PC-3 (cell line): ENCODE measurements at regions not wholly inside any gene's neighbourhood (a gene's known extent, or its start where the extent isn't known, plus 50 kb on each side); places are given as distances from the start of the nearest gene placed in this dataset.

ENCODE experiments used
- ATAC-seq: fragments of 200-7000 bp; cut with Tn5 transposase; 2 replicates; pipeline ENCODE4 v1.9.1; 2020; ENCODE audit warnings: mild to moderate bottlenecking, moderate library complexity
- BruUV-seq: library from RNA; stranded (reverse); fragments of 400-500 nt; replicated peaks from 2 replicates; lab custom pipeline; 2021; lab: Mats Ljungman, UMichigan
- CTCF ChIA-PET: fragments of 300-600 bp; sonication (Branson Sonifier 250); formaldehyde crosslinking; loops from one replicate; lab custom pipeline; 2022; ENCODE audit warnings: antibody characterized with exemption; lab: Charles Lee
- POLR2A ChIA-PET: fragments of 300-600 bp; sonication (Branson Sonifier 250); formaldehyde crosslinking; loops from one replicate; lab custom pipeline; 2022; ENCODE audit warnings: antibody characterized with exemption; ENCODE audit not compliant: unreplicated experiment; lab: Charles Lee
- DNase-seq: peaks from one replicate; pipeline ENCODE4 v3.0.0-alpha.2; 2015
- H2AFZ ChIP-seq: fragments of 300-600 bp; sonication (generic); 2 replicates; pipeline ENCODE4 v1.6.0; 2016; ENCODE audit warnings: antibody characterized with exemption, low read length
- H3F3A ChIP-seq: fragments of 300-600 bp; sonication (generic); one replicate; pipeline ENCODE4 v1.6.0; 2017; ENCODE audit warnings: antibody characterized with exemption, low read length, control low read depth, mild to moderate bottlenecking; ENCODE audit not compliant: unreplicated experiment
- H3K27ac ChIP-seq: fragments of 300-600 bp; sonication (generic); 2 replicates; pipeline ENCODE4 v1.5.1; 2016; ENCODE audit warnings: mild to moderate bottlenecking, low read length
- H3K27me3 ChIP-seq: fragments of 300-600 bp; sonication (generic); 2 replicates; pipeline ENCODE4 v1.6.1; 2016; ENCODE audit warnings: low read length, mixed read lengths
- H3K36me3 ChIP-seq: fragments of 300-600 bp; sonication (generic); 2 replicates; pipeline ENCODE4 v1.6.1; 2016; ENCODE audit warnings: low read depth, mixed run types, low read length, mixed read lengths
- H3K4me1 ChIP-seq: fragments of 300-600 bp; sonication (generic); 2 replicates; pipeline ENCODE4 v1.5.1; 2016; ENCODE audit warnings: low read length; ENCODE audit not compliant: insufficient read depth
- H3K4me2 ChIP-seq: fragments of 300-600 bp; sonication (generic); 2 replicates; pipeline ENCODE4 v1.6.0; 2016; ENCODE audit warnings: low read length
- H3K4me3 ChIP-seq: fragments of 300-600 bp; sonication (generic); 2 replicates; pipeline ENCODE4 v1.5.1; 2016; ENCODE audit warnings: mild to moderate bottlenecking, low read length, mixed read lengths
- H3K79me2 ChIP-seq: fragments of 300-600 bp; sonication (generic); 2 replicates; pipeline ENCODE4 v1.6.1; 2017; ENCODE audit warnings: low read length, mixed read lengths
- H3K9ac ChIP-seq: fragments of 300-600 bp; sonication (generic); 2 replicates; pipeline ENCODE4 v1.6.0; 2016; ENCODE audit warnings: mild to moderate bottlenecking, low read length
- H3K9me2 ChIP-seq: fragments of 300-600 bp; sonication (generic); replicated peaks from 2 replicates; pipeline ENCODE4 v1.6.1; 2016; ENCODE audit warnings: mixed run types, low read length, mixed read lengths
- H3K9me3 ChIP-seq: fragments of 300-600 bp; sonication (generic); 2 replicates; pipeline ENCODE4 v1.6.1; 2016; ENCODE audit warnings: low read length, mixed read lengths
- H4K20me1 ChIP-seq: fragments of 300-600 bp; sonication (generic); 2 replicates; pipeline ENCODE4 v1.6.1; 2016; ENCODE audit warnings: low read length, mixed read lengths
- EZH2 ChIP-seq: fragments of 300-600 bp; sonication (generic); IDR thresholded peaks from one replicate; pipeline ENCODE4 v1.6.1; 2017; ENCODE audit warnings: antibody characterized with exemption, mild to moderate bottlenecking, low read length; ENCODE audit not compliant: unreplicated experiment
- EZH2phosphoT487 ChIP-seq: fragments of 300-600 bp; sonication (generic); IDR thresholded peaks from 2 replicates; pipeline ENCODE4 v1.6.1; 2018; ENCODE audit warnings: mild to moderate bottlenecking, antibody characterized with exemption, low read length, borderline replicate concordance
- intact Hi-C: fragments of 100-400 bp; cut with micrococcal nuclease; formaldehyde crosslinking; loops from 2 replicates; pipeline ENCODE4 v1.9.0; 2023
- TF ChIP-seq, protein P1 (sequence below): fragments of 300-600 bp; sonication (generic); conservative IDR thresholded peaks from 2 replicates; pipeline ENCODE4 v1.5.1; 2017; ENCODE audit warnings: antibody characterized with exemption, low read depth, mild to moderate bottlenecking, low read length

DNA sequence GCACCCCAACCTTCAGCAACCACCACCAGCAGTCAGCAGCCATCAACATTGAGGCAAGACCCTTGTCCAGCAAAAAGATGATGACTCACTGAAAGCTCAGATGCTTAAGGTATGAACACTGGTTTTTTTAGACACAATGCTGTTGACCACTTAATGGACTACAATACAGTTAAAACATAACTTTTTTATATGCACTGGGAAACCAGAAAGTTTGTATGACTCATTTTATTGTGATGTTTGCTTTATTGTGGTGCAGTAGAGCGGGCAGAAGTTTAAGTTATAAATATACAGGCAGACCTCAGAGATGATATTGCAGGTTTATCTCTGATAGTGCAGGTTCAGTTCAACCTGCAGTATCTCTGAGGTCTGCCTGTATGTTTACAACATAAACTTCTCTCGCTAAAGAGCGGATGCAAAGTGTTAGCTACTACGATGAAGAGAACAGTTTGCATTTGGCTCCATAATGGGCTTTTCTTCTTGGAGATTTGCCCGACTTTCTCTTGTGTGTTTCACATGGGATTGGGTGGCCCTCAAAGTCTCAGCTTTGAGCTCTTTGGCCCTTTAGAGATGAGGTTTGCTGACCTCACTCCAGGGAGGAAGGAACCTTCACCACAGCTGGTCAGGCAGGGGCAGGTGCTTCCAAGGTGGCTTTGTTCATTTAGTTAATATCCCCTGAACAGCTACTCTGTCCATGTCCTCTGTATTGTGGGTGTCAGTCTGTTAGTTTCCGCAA lies 84.4 kb upstream of the SHH start:
- ChIA-PET POLR2A (interaction anchor here (0.6 kb wide), 2 partner anchors 274 to 718 kb away, joined by 3 to 10 read pairs; no protein-coding TSS in a partner anchor), CTCF (interaction anchor here (0.6 kb wide), 1 partner anchor 264 kb away, joined by 4 read pairs; no protein-coding TSS in a partner anchor)
- Histone ChIP-seq H3K79me2 (no peaks in the 10 kb centered on the region), H3K27me3 (no peaks in the 10 kb centered on the region), H3F3A (no peaks in the 10 kb centered on the region), H3K9me2 (no peaks in the 10 kb centered on the region), H2AFZ (no peak overlapping the region), H3K4me2 (peak overlapping the region; percentile 63), H4K20me1 (no peaks in the 10 kb centered on the region), H3K4me1 (peaks cover 23% of the 10 kb centered on the region), H3K4me3 (0 out of 2 replicates have a peak overlapping the region, but pooled peaks have one; percentile 12), H3K36me3 (no peaks in the 10 kb centered on the region), H3K9ac (no peak overlapping the region), H3K27ac (peak overlapping the region; percentile 19; the same call in 1 of the 2 replicates), H3K9me3 (no peaks in the 10 kb centered on the region)
- DNase-seq (peak; percentile 88), ATAC-seq (peak; percentile 95)
- no peak for TF ChIP-seq EZH2
- TF ChIP-seq, protein P1, sequence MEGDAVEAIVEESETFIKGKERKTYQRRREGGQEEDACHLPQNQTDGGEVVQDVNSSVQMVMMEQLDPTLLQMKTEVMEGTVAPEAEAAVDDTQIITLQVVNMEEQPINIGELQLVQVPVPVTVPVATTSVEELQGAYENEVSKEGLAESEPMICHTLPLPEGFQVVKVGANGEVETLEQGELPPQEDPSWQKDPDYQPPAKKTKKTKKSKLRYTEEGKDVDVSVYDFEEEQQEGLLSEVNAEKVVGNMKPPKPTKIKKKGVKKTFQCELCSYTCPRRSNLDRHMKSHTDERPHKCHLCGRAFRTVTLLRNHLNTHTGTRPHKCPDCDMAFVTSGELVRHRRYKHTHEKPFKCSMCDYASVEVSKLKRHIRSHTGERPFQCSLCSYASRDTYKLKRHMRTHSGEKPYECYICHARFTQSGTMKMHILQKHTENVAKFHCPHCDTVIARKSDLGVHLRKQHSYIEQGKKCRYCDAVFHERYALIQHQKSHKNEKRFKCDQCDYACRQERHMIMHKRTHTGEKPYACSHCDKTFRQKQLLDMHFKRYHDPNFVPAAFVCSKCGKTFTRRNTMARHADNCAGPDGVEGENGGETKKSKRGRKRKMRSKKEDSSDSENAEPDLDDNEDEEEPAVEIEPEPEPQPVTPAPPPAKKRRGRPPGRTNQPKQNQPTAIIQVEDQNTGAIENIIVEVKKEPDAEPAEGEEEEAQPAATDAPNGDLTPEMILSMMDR, result no peak
- no peak for TF ChIP-seq EZH2phosphoT487
- intact Hi-C loops, result loop anchor here (1.0 to 10.0 kb wide), 3 partner anchors 54 to 258 kb away; no protein-coding TSS in a partner anchor
- no TSS peak for BruUV-seq

DNA sequence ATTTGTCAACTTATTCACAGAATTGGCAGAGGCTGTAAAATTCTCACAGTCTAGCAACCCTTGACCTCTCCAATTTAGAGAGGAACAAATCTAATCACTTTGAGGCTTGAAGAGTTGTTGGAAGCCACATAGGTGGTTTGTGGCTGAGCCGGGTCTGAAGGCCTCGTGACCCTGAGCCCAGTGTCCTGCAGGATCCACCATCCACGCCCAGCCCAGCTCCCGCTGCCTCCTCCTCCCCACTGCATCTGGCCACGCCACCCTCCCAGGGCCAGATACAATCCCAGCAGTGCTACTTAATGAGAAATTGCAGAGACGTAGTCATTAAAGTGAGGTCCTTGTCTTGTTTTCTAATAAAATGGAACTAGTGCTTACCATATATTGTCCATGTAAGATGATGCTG lies 81.4 kb upstream of the SHH start:
- Histone ChIP-seq H2AFZ (no peak overlapping the region), H3K4me2 (no peak overlapping the region), H3K9me2 (no peaks in the 10 kb centered on the region), H3K27ac (no peak overlapping the region), H3K4me3 (no peak overlapping the region), H4K20me1 (no peaks in the 10 kb centered on the region), H3K9ac (no peak overlapping the region), H3K4me1 (peaks cover 23% of the 10 kb centered on the region), H3K27me3 (no peaks in the 10 kb centered on the region), H3K36me3 (no peaks in the 10 kb centered on the region), H3K9me3 (no peaks in the 10 kb centered on the region), H3K79me2 (no peaks in the 10 kb centered on the region), H3F3A (no peaks in the 10 kb centered on the region)
- no peak for ATAC-seq
- intact Hi-C loops, result loop anchor here (10.0 kb wide), 1 partner anchor 261 kb away; no protein-coding TSS in a partner anchor
- no TSS peak for BruUV-seq
- ChIA-PET CTCF (no interaction called here), POLR2A (no interaction called here)
- TF ChIP-seq EZH2phosphoT487, result no peak
- TF ChIP-seq EZH2, result no peak
- TF ChIP-seq, protein P1, result no peak
- no peak for DNase-seq

DNA sequence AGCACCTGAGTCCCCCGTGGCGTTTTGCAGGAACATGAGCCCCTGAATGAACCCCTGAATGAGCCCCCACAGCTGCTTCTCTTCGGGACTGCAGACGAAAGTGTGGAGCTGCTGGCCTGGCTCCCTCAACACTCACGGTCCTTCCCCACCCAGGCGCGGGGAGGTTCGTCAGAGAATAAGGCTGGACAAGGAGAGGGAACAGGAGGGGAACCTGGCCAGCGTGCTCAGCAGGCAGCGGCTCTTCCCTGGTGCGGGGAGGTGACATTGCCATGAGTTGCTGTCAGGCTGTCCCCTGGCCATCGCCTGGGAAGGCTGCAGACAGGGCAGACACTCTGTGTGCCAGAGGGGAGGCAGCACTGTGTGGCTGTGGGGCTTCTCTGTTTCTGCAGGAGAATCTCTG lies 80.9 kb upstream of the SHH start:
- ChIA-PET POLR2A (no interaction called here), CTCF (no interaction called here)
- no peak overlapping the region for H3K27ac ChIP-seq
- no peaks in the 10 kb centered on the region for H3K79me2 ChIP-seq
- no peaks in the 10 kb centered on the region for H3F3A ChIP-seq
- no peak overlapping the region for H3K4me2 ChIP-seq
- no peak overlapping the region for H2AFZ ChIP-seq
- no peak overlapping the region for H3K9ac ChIP-seq
- peaks cover 22% of the 10 kb centered on the region for H3K4me1 ChIP-seq
- no peak for ATAC-seq
- no peak for DNase-seq
- H3K36me3 ChIP-seq, result no peaks in the 10 kb centered on the region
- no peaks in the 10 kb centered on the region for H3K9me3 ChIP-seq
- H4K20me1 ChIP-seq, result no peaks in the 10 kb centered on the region
- no peaks in the 10 kb centered on the region for H3K27me3 ChIP-seq
- H3K9me2 ChIP-seq, result no peaks in the 10 kb centered on the region
- TF ChIP-seq EZH2phosphoT487, result no peak
- TF ChIP-seq, protein P1, result no peak
- no peak for TF ChIP-seq EZH2
- no peak overlapping the region for H3K4me3 ChIP-seq
- intact Hi-C loops, result loop anchor here (10.0 kb wide), 1 partner anchor 262 kb away; no protein-coding TSS in a partner anchor
- BruUV-seq, result no TSS peak
